H1 (cell line): ENCODE measurements at regions not wholly inside any gene's neighbourhood (a gene's known extent, or its start where the extent isn't known, plus 50 kb on each side); places are given as distances from the start of the nearest gene placed in this dataset.
A peak's percentile ranks its signal among the peaks of the same experiment; 100 is the strongest.

ENCODE experiments used
- FOSL1 ChIP-seq: IDR thresholded peaks from 2 replicates; pipeline ENCODE4 v1.6.1; 2011; ENCODE audit warnings: mild to moderate bottlenecking, low read depth, low read length, moderate library complexity; ENCODE audit not compliant: insufficient read depth
- TEAD4 ChIP-seq: IDR thresholded peaks from 2 replicates; pipeline ENCODE4 v1.6.1; 2012; ENCODE audit warnings: low read depth, low read length, inconsistent platforms, mixed read lengths

GRCh38 chr4:159048166-159048886, 54.6 kb upstream of the RAPGEF2 start (continued):
- 0 out of 2 replicates have a peak, but pooled peaks have one; percentile 39 for TF ChIP-seq TEAD4
- TF ChIP-seq FOSL1 = no peak
